ENCODE measurements at regions not wholly inside any gene's neighbourhood (a gene's known extent, or its start where the extent isn't known, plus 50 kb on each side); places are given as distances from the start of the nearest gene placed in this dataset.
"Not testable (repeated sequence)": the region's sequence is repeated elsewhere in the genome, so short reads cannot be mapped to it uniquely, and the experiment has no call there.

GRCh38 chr11:44418456-44418830 is 108.5 kb upstream of the ALX4 start:
- DNase-seq: no peak

GRCh38 chr11:44421090-44421675 is 111.2 kb upstream of the ALX4 start:
- DNase-seq: no peak

GRCh38 chr11:44423289-44423688 is 113.3 kb upstream of the ALX4 start:
- no peak for DNase-seq

GRCh38 chr11:44424841-44425240 is 114.9 kb upstream of the ALX4 start:
- no peak for DNase-seq

GRCh38 chr11:44426119-44426518 is 116.2 kb upstream of the ALX4 start:
- DNase-seq: no peak

- DNase-seq: no peak
Observed at GRCh38 chr11:44426958-44427357, 117.0 kb upstream of the ALX4 start.

- no peak for DNase-seq
Observed at GRCh38 chr11:44427432-44427831, 117.5 kb upstream of the ALX4 start.

GRCh38 chr11:44430140-44430539 is 120.2 kb upstream of the ALX4 start:
- no peak for DNase-seq

- DNase-seq: no peak
Observed at GRCh38 chr11:44434191-44434590, 124.3 kb upstream of the ALX4 start.

GRCh38 chr11:44437122-44437521 is 127.2 kb upstream of the ALX4 start:
- no peak for DNase-seq

GRCh38 chr11:44442893-44443673 is 122.4 kb upstream of the CD82 start:
- DNase-seq: not testable (repeated sequence)

- DNase-seq: no peak
Observed at GRCh38 chr11:44443836-44444769, 121.4 kb upstream of the CD82 start.

GRCh38 chr11:44444770-44445321 is 120.6 kb upstream of the CD82 start:
- no peak for DNase-seq

GRCh38 chr11:44445500-44446365 is 119.7 kb upstream of the CD82 start:
- no peak for DNase-seq

GRCh38 chr11:44446366-44446762 is 119.1 kb upstream of the CD82 start:
- no peak for DNase-seq

GRCh38 chr11:44446996-44447771 is 118.3 kb upstream of the CD82 start:
- no peak for DNase-seq

GRCh38 chr11:44450295-44450932 is 115.0 kb upstream of the CD82 start:
- DNase-seq: no peak

- DNase-seq: no peak
Observed at GRCh38 chr11:44451706-44452105, 113.8 kb upstream of the CD82 start.

GRCh38 chr11:44452827-44453572 is 112.5 kb upstream of the CD82 start:
- no peak for DNase-seq

- DNase-seq: no peak
Observed at GRCh38 chr11:44453871-44454270, 111.6 kb upstream of the CD82 start.
